KMS-11 (cell line): ENCODE measurements at regions not wholly inside any gene's neighbourhood (a gene's known extent, or its start where the extent isn't known, plus 50 kb on each side); places are given as distances from the start of the nearest gene placed in this dataset.

Source experiments
- H2AFZ ChIP-seq: fragments of 200-600 bp; sonication (generic); 2 replicates; pipeline ENCODE4 v1.6.1; 2016; ENCODE audit warnings: antibody characterized with exemption, mixed run types, low read depth
- H3K27ac ChIP-seq: fragments of 200-600 bp; sonication (generic); 2 replicates; pipeline ENCODE4 v1.6.1; 2016; ENCODE audit warnings: mild to moderate bottlenecking, mixed run types
- H3K27me3 ChIP-seq: fragments of 200-600 bp; sonication (generic); 2 replicates; pipeline ENCODE4 v1.6.1; 2017; ENCODE audit warnings: mild to moderate bottlenecking, low read depth, mixed run types, moderate library complexity; ENCODE audit not compliant: insufficient read depth
- H3K36me3 ChIP-seq: fragments of 200-600 bp; sonication (generic); 2 replicates; pipeline ENCODE4 v1.6.1; 2017; ENCODE audit warnings: mild to moderate bottlenecking, mixed run types; ENCODE audit not compliant: insufficient read depth
- H3K4me1 ChIP-seq: fragments of 200-600 bp; sonication (generic); 2 replicates; pipeline ENCODE4 v1.6.1; 2016; ENCODE audit warnings: mild to moderate bottlenecking, low read depth, mixed run types; ENCODE audit not compliant: poor library complexity, severe bottlenecking
- H3K4me2 ChIP-seq: fragments of 200-600 bp; sonication (generic); 2 replicates; pipeline ENCODE4 v1.7.0; 2016; ENCODE audit warnings: mild to moderate bottlenecking, mixed run types
- H3K4me3 ChIP-seq: fragments of 200-600 bp; sonication (generic); IDR thresholded peaks from 2 replicates; pipeline ENCODE4 v1.6.1; 2017; ENCODE audit warnings: low read depth, low read length, mixed read lengths; ENCODE audit not compliant: insufficient read depth
- H3K79me2 ChIP-seq: fragments of 200-600 bp; sonication (generic); 2 replicates; pipeline ENCODE4 v1.6.1; 2016; ENCODE audit warnings: low read depth, mixed run types; ENCODE audit not compliant: insufficient read depth
- H3K9ac ChIP-seq: fragments of 200-600 bp; sonication (generic); 2 replicates; pipeline ENCODE4 v1.6.1; 2016; ENCODE audit warnings: mild to moderate bottlenecking, mixed run types
- H4K20me1 ChIP-seq: fragments of 200-600 bp; sonication (generic); 2 replicates; pipeline ENCODE4 v1.6.1; 2016; ENCODE audit warnings: mild to moderate bottlenecking, mixed run types; ENCODE audit not compliant: insufficient read depth
- CTCF ChIP-seq: fragments of 200-600 bp; sonication (generic); conservative IDR thresholded peaks from 2 replicates; pipeline ENCODE4 v1.6.1; 2017; ENCODE audit warnings: low read depth, mild to moderate bottlenecking, antibody characterized with exemption, low read length, moderate library complexity, mixed read lengths

GRCh38 chr2:168338803-168339437 lies 91.5 kb upstream of the STK39 start:
- H3K4me1 ChIP-seq: no peaks in the 10 kb centered on the region
- H3K27ac ChIP-seq: no peak overlapping the region
- H4K20me1 ChIP-seq: no peaks in the 10 kb centered on the region
- H2AFZ ChIP-seq: no peak overlapping the region
- TF ChIP-seq CTCF: no peak
- H3K9ac ChIP-seq: no peak overlapping the region
- no peak overlapping the region for H3K4me2 ChIP-seq
- no peaks in the 10 kb centered on the region for H3K79me2 ChIP-seq
- no peak overlapping the region for H3K4me3 ChIP-seq
- no peaks in the 10 kb centered on the region for H3K36me3 ChIP-seq
- no peaks in the 10 kb centered on the region for H3K27me3 ChIP-seq

- Histone ChIP-seq H3K27ac (no peak overlapping the region), H3K4me2 (no peak overlapping the region), H3K79me2 (no peaks in the 10 kb centered on the region), H3K9ac (no peak overlapping the region), H3K4me3 (no peak overlapping the region), H4K20me1 (no peaks in the 10 kb centered on the region), H3K4me1 (no peaks in the 10 kb centered on the region), H2AFZ (no peak overlapping the region), H3K27me3 (no peaks in the 10 kb centered on the region), H3K36me3 (no peaks in the 10 kb centered on the region)
- TF ChIP-seq CTCF: no peak
These were observed 93.5 kb upstream of the STK39 start for GRCh38 chr2:168340931-168341330.

- no peak for TF ChIP-seq CTCF
- Histone ChIP-seq H3K36me3 (no peaks in the 10 kb centered on the region), H2AFZ (no peak overlapping the region), H4K20me1 (no peaks in the 10 kb centered on the region), H3K9ac (no peak overlapping the region), H3K4me3 (no peak overlapping the region), H3K4me1 (peaks cover 5% of the 10 kb centered on the region), H3K4me2 (no peak overlapping the region), H3K27ac (no peak overlapping the region), H3K79me2 (no peaks in the 10 kb centered on the region), H3K27me3 (no peaks in the 10 kb centered on the region)
These were observed 96.2 kb upstream of the STK39 start for GRCh38 chr2:168343586-168343985.

GRCh38 chr2:168344706-168345105 lies 97.3 kb upstream of the STK39 start:
- Histone ChIP-seq H3K4me3 (no peak overlapping the region), H3K27ac (no peak overlapping the region)

More at GRCh38 chr2:168344706-168345105, 97.3 kb upstream of the STK39 start:
- no peak overlapping the region for H3K9ac ChIP-seq
- H3K4me2 ChIP-seq: no peak overlapping the region
- no peak for TF ChIP-seq CTCF
- no peak overlapping the region for H2AFZ ChIP-seq
- no peaks in the 10 kb centered on the region for H4K20me1 ChIP-seq
- H3K36me3 ChIP-seq: no peaks in the 10 kb centered on the region
- no peaks in the 10 kb centered on the region for H3K79me2 ChIP-seq
- H3K27me3 ChIP-seq: no peaks in the 10 kb centered on the region
- peaks cover 5% of the 10 kb centered on the region for H3K4me1 ChIP-seq
